Suprapubic skin (tissue), 4 donors: ENCODE measurements at regions not wholly inside any gene's neighbourhood (a gene's known extent, or its start where the extent isn't known, plus 50 kb on each side); places are given as distances from the start of the nearest gene placed in this dataset.

Experiments used
- CTCF ChIP-seq, 2 donors: fragments of 200-600 bp in 1 of 2; fragments of 450-650 bp in 1 of 2; sonication (generic) in 1 of 2; IDR thresholded peaks; one replicate each; pipeline ENCODE4 v1.5.1; 2016 to 2019; ENCODE audit warnings: antibody characterized with exemption in 2 of 2, mild to moderate bottlenecking in 1 of 2, moderate library complexity in 1 of 2
- EP300 ChIP-seq: sonication (generic); formaldehyde crosslinking; IDR thresholded peaks from one replicate; pipeline ENCODE4 v1.6.1; 2017; ENCODE audit warnings: antibody characterized with exemption
- POLR2A ChIP-seq, 2 donors: fragments of 450-650 bp; IDR thresholded peaks; one replicate each; pipeline ENCODE4 v1.6.1; 2017; ENCODE audit warnings: antibody characterized with exemption in 2 of 2, mild to moderate bottlenecking in 2 of 2, moderate library complexity in 2 of 2
- POLR2AphosphoS5 ChIP-seq, 3 donors: sonication (generic); formaldehyde crosslinking; IDR thresholded peaks; one replicate each; pipeline ENCODE4 v1.6.1; 2017; ENCODE audit warnings: antibody characterized with exemption in 3 of 3

- TF ChIP-seq CTCF (IDR thresholded peaks at IDR 0.05) (no peak), POLR2A (IDR thresholded peaks at IDR 0.05) (no peak), POLR2AphosphoS5 (IDR thresholded peaks at IDR 0.05) (no peak), EP300 (no peak)
These were observed 306.1 kb downstream of the C11orf87 start for GRCh38 chr11:109728056-109728455.
